HCT116 (cell line): ENCODE measurements at regions not wholly inside any gene's neighbourhood (a gene's known extent, or its start where the extent isn't known, plus 50 kb on each side); places are given as distances from the start of the nearest gene placed in this dataset.

ENCODE experiments used
- ATAC-seq: fragments of 200-7000 bp; cut with Tn5 transposase; 2 replicates; pipeline ENCODE4 v1.9.1; 2020; ENCODE audit warnings: mild to moderate bottlenecking, moderate library complexity
- BruUV-seq: library from RNA; stranded (reverse); fragments of 400-500 nt; replicated peaks from 2 replicates; lab custom pipeline; 2021; lab: Mats Ljungman, UMichigan
- CTCF ChIA-PET: fragments of 300-600 bp; sonication (Branson Sonifier 250); formaldehyde crosslinking; loops from one replicate; lab custom pipeline; 2021; ENCODE audit warnings: antibody characterized with exemption; lab: Charles Lee
- POLR2A ChIA-PET: fragments of 300-600, 350-600 bp; sonication (Branson Sonifier 250); formaldehyde crosslinking; loops from one replicate; lab custom pipeline; 2021; ENCODE audit warnings: antibody characterized with exemption; lab: Charles Lee
- RAD21 ChIA-PET, 2 experiments: fragments of 300-600 bp; sonication (Branson Sonifier 250); formaldehyde crosslinking; loops; one replicate each; lab custom pipeline; 2023; ENCODE audit warnings: low total read pairs in 2 of 2; ENCODE audit not compliant: uncharacterized antibody in 2 of 2, unreplicated experiment in 2 of 2, low non-redundant PET in 1 of 2; lab: Charles Lee
- DNase-seq: peaks from one replicate; pipeline ENCODE4 v3.0.0-alpha.2; 2010; ENCODE audit warnings: low read depth, low spot score
- H2AFZ ChIP-seq: fragments of 200-600 bp; shearing (Covaris generic), sonication (generic); 2 replicates; pipeline ENCODE4 v1.6.1; 2017; ENCODE audit warnings: low read depth, mixed run types, mixed read lengths, antibody characterized with exemption, low read length; ENCODE audit not compliant: poor library complexity, severe bottlenecking
- H3K27ac ChIP-seq: 2 replicates; pipeline ENCODE4 v1.5.1; 2012; ENCODE audit warnings: low read depth, low read length
- H3K27me3 ChIP-seq: fragments of 200-600 bp; sonication (generic); 2 replicates; pipeline ENCODE4 v1.6.1; 2016; ENCODE audit warnings: mixed run types, low read length, mixed read lengths; ENCODE audit not compliant: insufficient read depth
- H3K36me3 ChIP-seq, 2 experiments: fragments of 200-500 bp in 1 of 2; fragments of 200-600 bp in 1 of 2; sonication (Bioruptor generic) in 1 of 2; sonication (generic) in 1 of 2; 2 replicates each; pipeline versions ENCODE4 v1.5.1 to v1.6.1; 2014 to 2016; ENCODE audit warnings: low read length in 2 of 2, inconsistent platforms in 1 of 2, mixed read lengths in 1 of 2, mixed run types in 1 of 2; ENCODE audit not compliant: insufficient read depth in 2 of 2, control insufficient read depth in 1 of 2
- H3K4me1 ChIP-seq, 2 experiments: fragments of 200-600 bp in 1 of 2; sonication (generic) in 1 of 2; 2 replicates each; pipeline versions ENCODE4 v1.5.1 to v1.6.1; 2012 to 2017; ENCODE audit warnings: low read length in 2 of 2, inconsistent platforms in 1 of 2, mild to moderate bottlenecking in 1 of 2, mixed read lengths in 1 of 2, mixed run types in 1 of 2, moderate library complexity in 1 of 2; ENCODE audit not compliant: insufficient read depth in 2 of 2, control insufficient read depth in 1 of 2
- H3K4me2 ChIP-seq: fragments of 200-600 bp; sonication (generic); 2 replicates; pipeline ENCODE4 v1.6.1; 2017; ENCODE audit warnings: mixed run types, low read length, mixed read lengths
- H3K4me3 ChIP-seq, 2 experiments: fragments of 200-600 bp in 1 of 2; sonication (generic) in 1 of 2; replicated peaks in 1 of 2; 2 replicates each; pipeline ENCODE4 v1.5.1; 2011 to 2016; ENCODE audit warnings: low read length in 2 of 2, control low read depth in 1 of 2, low read depth in 1 of 2, mild to moderate bottlenecking in 1 of 2, mixed read lengths in 1 of 2, mixed run types in 1 of 2
- H3K79me2 ChIP-seq: fragments of 200-600 bp; sonication (generic); 2 replicates; pipeline ENCODE4 v1.6.1; 2017; ENCODE audit warnings: mild to moderate bottlenecking, mixed run types, low read length, moderate library complexity, mixed read lengths; ENCODE audit not compliant: insufficient read depth
- H3K9ac ChIP-seq: fragments of 200-600 bp; sonication (generic); 2 replicates; pipeline ENCODE4 v1.6.1; 2016; ENCODE audit warnings: low read length, mixed read lengths
- H3K9me2 ChIP-seq: fragments of 200-600 bp; sonication (generic), shearing (Covaris generic); 2 replicates; pipeline ENCODE4 v1.6.1; 2017; ENCODE audit warnings: mixed run types, mild to moderate bottlenecking, moderate library complexity; ENCODE audit not compliant: insufficient read depth
- H3K9me3 ChIP-seq, 2 experiments: fragments of 200-500 bp in 1 of 2; fragments of 200-600 bp in 1 of 2; sonication (Bioruptor generic) in 1 of 2; sonication (generic) in 1 of 2; 2 replicates each; pipeline ENCODE4 v1.6.1; 2014 to 2017; ENCODE audit warnings: low read length in 2 of 2, mixed read lengths in 2 of 2, inconsistent platforms in 1 of 2, low read depth in 1 of 2, mild to moderate bottlenecking in 1 of 2, mixed run types in 1 of 2, moderate library complexity in 1 of 2; ENCODE audit not compliant: control insufficient read depth in 1 of 2, insufficient read depth in 1 of 2
- H4K20me1 ChIP-seq: fragments of 200-600 bp; sonication (generic), shearing (Covaris generic); 2 replicates; pipeline ENCODE4 v1.6.1; 2017; ENCODE audit warnings: mixed run types, mild to moderate bottlenecking, moderate library complexity; ENCODE audit not compliant: insufficient read depth
- CBX3 ChIP-seq: IDR thresholded peaks from 2 replicates; pipeline ENCODE4 v1.6.1; 2012; ENCODE audit warnings: low read depth
- CEBPB ChIP-seq: IDR thresholded peaks from 2 replicates; pipeline ENCODE4 v1.6.1; 2012; ENCODE audit warnings: low read depth
- EGR1 ChIP-seq: IDR thresholded peaks from 2 replicates; pipeline ENCODE4 v1.6.1; 2012; ENCODE audit warnings: low read depth
- EZH2 ChIP-seq: fragments of 200-600 bp; sonication (generic); IDR thresholded peaks from 2 replicates; pipeline ENCODE4 v1.6.1; 2017; ENCODE audit warnings: antibody characterized with exemption, mixed run types
- FOSL1 ChIP-seq: IDR thresholded peaks from 2 replicates; pipeline ENCODE4 v1.6.1; 2012; ENCODE audit warnings: low read depth
- JUND ChIP-seq: IDR thresholded peaks from 2 replicates; pipeline ENCODE4 v1.6.1; 2012
- MAX ChIP-seq: IDR thresholded peaks from 2 replicates; pipeline ENCODE4 v1.6.1; 2012
- POLR2A ChIP-seq: IDR thresholded peaks from 2 replicates; pipeline ENCODE4 v1.7.0; 2011; ENCODE audit warnings: borderline replicate concordance; ENCODE audit not compliant: insufficient read depth, insufficient read length; ENCODE audit errors: extremely low read depth
- POLR2AphosphoS5 ChIP-seq: IDR thresholded peaks from 2 replicates; pipeline ENCODE4 v1.6.1; 2011; ENCODE audit warnings: mild to moderate bottlenecking, low read depth, low read length, moderate library complexity
- RAD21 ChIP-seq: IDR thresholded peaks from 2 replicates; pipeline ENCODE4 v1.6.1; 2012; ENCODE audit warnings: low read depth, mild to moderate bottlenecking
- REST ChIP-seq: IDR thresholded peaks from 2 replicates; pipeline ENCODE4 v1.6.1; 2012; ENCODE audit warnings: low read depth
- SIN3A ChIP-seq: IDR thresholded peaks from 2 replicates; pipeline ENCODE4 v1.6.1; 2012; ENCODE audit warnings: low read depth
- SRF ChIP-seq: IDR thresholded peaks from 2 replicates; pipeline ENCODE4 v1.6.1; 2012; ENCODE audit warnings: low read depth
- ZBTB33 ChIP-seq: IDR thresholded peaks from 2 replicates; pipeline ENCODE4 v1.6.1; 2011; ENCODE audit warnings: mild to moderate bottlenecking, low read length, moderate library complexity; ENCODE audit not compliant: insufficient replicate concordance; ENCODE audit errors: extremely low read depth
- ZFX ChIP-seq: fragments of 450-650 bp; IDR thresholded peaks from 2 replicates; pipeline ENCODE4 v1.6.1; 2017
- intact Hi-C: fragments of 100-400 bp; cut with micrococcal nuclease; formaldehyde crosslinking; loops from 2 replicates; pipeline ENCODE4 v1.10.0; 2022

GRCh38 chr2:155947069-155947468, 385.5 kb downstream of the NR4A2 start:
- POLR2A ChIA-PET, result no interaction called here
- H3K79me2 ChIP-seq, result no peaks in the 10 kb centered on the region
- TF ChIP-seq SRF (no peak), ZFX (no peak), SIN3A (no peak), CEBPB (no peak), FOSL1 (no peak), CBX3 (no peak), POLR2AphosphoS5 (no peak), REST (no peak), ZBTB33 (no peak), JUND (no peak), EGR1 (no peak), POLR2A (no peak), MAX (no peak), RAD21 (no peak), EZH2 (no peak)
- no peak overlapping the region for H2AFZ ChIP-seq
- DNase-seq (no peak), ATAC-seq (no peak)
- no peaks in the 10 kb centered on the region for H4K20me1 ChIP-seq
- no peaks in the 10 kb centered on the region for H3K9me3 ChIP-seq
- intact Hi-C loops, result no loop called here
- H3K9ac ChIP-seq, result no peak overlapping the region
- H3K4me2 ChIP-seq, result no peak overlapping the region
- H3K4me3 ChIP-seq, result no peak overlapping the region
- no peaks in the 10 kb centered on the region for H3K9me2 ChIP-seq
- BruUV-seq, result no TSS peak
- RAD21 ChIA-PET, result no interaction called here
- CTCF ChIA-PET, result no interaction called here
- H3K36me3 ChIP-seq, result no peaks in the 10 kb centered on the region
- H3K27ac ChIP-seq, result no peak overlapping the region
- H3K4me1 ChIP-seq, result no peaks in the 10 kb centered on the region
- H3K27me3 ChIP-seq, result no peaks in the 10 kb centered on the region
